CD1c-positive myeloid dendritic cell (primary cell): ENCODE measurements at regions not wholly inside any gene's neighbourhood (a gene's known extent, or its start where the extent isn't known, plus 50 kb on each side); places are given as distances from the start of the nearest gene placed in this dataset.
"Not testable (repeated sequence)": the region's sequence is repeated elsewhere in the genome, so short reads cannot be mapped to it uniquely, and the experiment has no call there.

Experiments used
- DNase-seq: peaks from one replicate; pipeline ENCODE4 v3.0.0-alpha.2; 2016; ENCODE audit errors: extremely low spot score

- DNase-seq: no peak
Measured at GRCh38 chr7:130849604-130850003, 115.6 kb upstream of the KLF14 start.

GRCh38 chr7:130850956-130851355 is 116.9 kb upstream of the KLF14 start:
- DNase-seq: no peak

- DNase-seq: no peak
Measured at GRCh38 chr7:130852867-130853266, 118.9 kb upstream of the KLF14 start.

- no peak for DNase-seq
Measured at GRCh38 chr7:130853503-130854279, 119.7 kb upstream of the KLF14 start.

GRCh38 chr7:130854481-130854880 is 120.5 kb upstream of the KLF14 start:
- DNase-seq: no peak

GRCh38 chr7:130856866-130857265 is 122.9 kb upstream of the KLF14 start:
- no peak for DNase-seq

GRCh38 chr7:130860832-130861231 is 126.8 kb upstream of the KLF14 start:
- DNase-seq: not testable (repeated sequence)

GRCh38 chr7:130865408-130866236 is 131.6 kb upstream of the KLF14 start:
- no peak for DNase-seq

- no peak for DNase-seq
Measured at GRCh38 chr7:130867039-130867438, 133.0 kb upstream of the KLF14 start.

- no peak for DNase-seq
Measured at GRCh38 chr7:130867581-130868136, 133.7 kb upstream of the KLF14 start.

GRCh38 chr7:130868139-130868538 is 134.1 kb upstream of the KLF14 start:
- no peak for DNase-seq

GRCh38 chr7:130869918-130870317 is 135.9 kb upstream of the KLF14 start:
- no peak for DNase-seq

- DNase-seq: no peak
Measured at GRCh38 chr7:130872341-130872740, 138.3 kb upstream of the KLF14 start.

- no peak for DNase-seq
Measured at GRCh38 chr7:130872756-130873448, 138.9 kb upstream of the KLF14 start.

GRCh38 chr7:130874071-130874915 is 140.3 kb upstream of the KLF14 start:
- DNase-seq: no peak

GRCh38 chr7:130875265-130875741 is 141.3 kb upstream of the KLF14 start:
- DNase-seq: no peak

- no peak for DNase-seq
Measured at GRCh38 chr7:130875901-130876300, 141.9 kb upstream of the KLF14 start.

GRCh38 chr7:130877236-130877990 is 143.4 kb upstream of the KLF14 start:
- DNase-seq: no peak

- DNase-seq: no peak
Measured at GRCh38 chr7:130877991-130878305, 143.9 kb upstream of the KLF14 start.

GRCh38 chr7:130878785-130879184 is 144.8 kb upstream of the KLF14 start:
- DNase-seq: no peak
